ENCODE measurements at regions not wholly inside any gene's neighbourhood (a gene's known extent, or its start where the extent isn't known, plus 50 kb on each side); places are given as distances from the start of the nearest gene placed in this dataset.
"Not testable (repeated sequence)": the region's sequence is repeated elsewhere in the genome, so short reads cannot be mapped to it uniquely, and the experiment has no call there.

DNA sequence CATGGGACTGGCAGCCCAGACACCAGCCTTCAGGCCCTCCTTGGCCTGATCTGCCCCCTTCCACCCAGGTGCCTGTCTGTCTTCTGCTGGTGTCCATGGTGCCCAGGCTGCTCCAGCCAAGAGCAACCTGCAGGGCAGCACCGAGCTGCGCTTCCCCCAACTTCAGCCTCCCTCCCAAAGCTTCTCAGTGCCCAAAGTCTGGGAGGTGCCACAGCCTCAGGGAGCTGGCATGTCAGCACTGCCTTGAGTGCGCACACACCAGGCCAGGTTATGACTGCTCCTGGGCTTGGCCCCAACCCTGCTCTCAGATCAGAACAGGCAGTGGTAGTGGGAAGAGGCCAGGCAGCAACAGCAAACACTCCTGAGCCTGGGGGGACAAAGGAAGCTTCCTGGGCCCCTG lies 304.6 kb upstream of the NRG3 start:
- Histone ChIP-seq H3K27me3 (ENCODE audit: control insufficient read depth in 2 of 2, insufficient read depth in 1 of 2, low read length in 1 of 2) (no peaks in the 10 kb centered on the region), H3K4me1 (ENCODE audit: control insufficient read depth in 2 of 2, insufficient read depth in 2 of 2, low read length in 2 of 2) (no peaks in the 10 kb centered on the region), H3K9me3 (ENCODE audit: control insufficient read depth in 2 of 2, insufficient read depth in 1 of 2, low read length in 1 of 2) (peaks cover 3 to 18% of the 10 kb centered on the region in 2 donors), H3K36me3 (ENCODE audit: control insufficient read depth in 2 of 2, insufficient read depth in 2 of 2, low read length in 1 of 2) (no peaks in the 10 kb centered on the region), H3K4me3 (ENCODE audit: low read length in 2 of 2) (no peak overlapping the region), H3K27ac (ENCODE audit: low read depth in 1 of 2, low read length in 1 of 2) (no peak overlapping the region)
- WGBS: 95% methylated on average over 3 of the region's 3 CpGs
- no peak for DNase-seq (ENCODE audit: low read depth in 6 of 9, low spot score in 9 of 9)

DNA sequence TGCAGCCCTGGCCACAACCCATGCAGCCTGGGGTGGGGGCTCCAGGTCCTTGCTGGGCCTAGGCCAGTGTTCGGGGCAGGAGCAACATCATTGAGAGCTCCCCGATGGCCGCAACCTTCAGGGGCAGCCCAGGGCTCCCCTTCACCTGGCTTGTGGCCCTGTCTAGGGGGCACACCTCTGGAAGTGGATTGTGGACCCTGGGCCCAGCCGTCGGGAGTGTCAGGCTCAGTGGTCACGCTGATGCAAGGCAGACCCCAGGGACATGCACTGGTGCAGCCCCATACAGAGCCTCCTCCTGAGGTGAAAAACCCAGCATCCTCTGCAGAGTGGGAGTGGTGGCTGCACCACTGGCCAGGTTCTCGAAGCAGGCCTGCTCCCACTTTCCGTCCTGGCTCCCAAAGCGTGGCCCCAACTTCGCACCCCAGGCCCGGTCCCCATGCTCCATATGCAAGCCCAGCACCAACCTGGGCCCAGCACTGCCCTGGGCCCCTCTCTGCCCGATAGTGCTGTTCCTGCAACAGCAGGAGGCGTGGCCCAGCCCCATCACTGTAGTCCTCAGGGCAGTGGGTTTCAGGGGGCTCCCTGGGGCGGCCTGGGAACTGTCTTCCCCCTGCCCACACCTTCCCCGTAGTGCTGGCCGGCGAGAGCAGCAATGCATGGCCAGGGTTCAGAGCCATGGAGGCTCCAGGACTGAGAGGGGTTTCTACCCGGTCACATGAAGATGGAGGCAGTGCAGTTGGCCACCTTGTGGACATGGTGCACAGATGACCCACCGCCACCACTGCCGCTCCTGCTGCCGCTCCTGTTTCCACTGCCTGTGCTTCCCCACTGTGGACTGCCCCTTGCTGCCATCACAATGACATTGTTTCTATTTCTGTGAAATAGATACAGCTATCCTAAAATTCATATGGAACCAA lies 303.9 kb upstream of the NRG3 start:
- no peaks in the 10 kb centered on the region for H3K36me3 ChIP-seq (ENCODE audit: control insufficient read depth in 2 of 2, insufficient read depth in 2 of 2, low read length in 1 of 2)
- 94% methylated on average over 21 of the region's 21 CpGs for WGBS
- H3K9me3 ChIP-seq (ENCODE audit: control insufficient read depth in 2 of 2, insufficient read depth in 1 of 2, low read length in 1 of 2): peaks cover 3 to 18% of the 10 kb centered on the region in 2 donors
- no peak for DNase-seq (ENCODE audit: low read depth in 6 of 9, low spot score in 9 of 9)
- no peaks in the 10 kb centered on the region for H3K4me1 ChIP-seq (ENCODE audit: control insufficient read depth in 2 of 2, insufficient read depth in 2 of 2, low read length in 2 of 2)
- H3K4me3 ChIP-seq (ENCODE audit: low read length in 2 of 2): no peak overlapping the region
- H3K27me3 ChIP-seq (ENCODE audit: control insufficient read depth in 2 of 2, insufficient read depth in 1 of 2, low read length in 1 of 2): no peaks in the 10 kb centered on the region
- no peak overlapping the region for H3K27ac ChIP-seq (ENCODE audit: low read depth in 1 of 2, low read length in 1 of 2)

GRCh38 chr10:81575036-81575435 lies 300.0 kb upstream of the NRG3 start:
- WGBS: 73% methylated on average over 3 of the region's 3 CpGs
- Histone ChIP-seq H3K4me3 (ENCODE audit: low read length in 2 of 2) (no peak overlapping the region), H3K4me1 (ENCODE audit: control insufficient read depth in 2 of 2, insufficient read depth in 2 of 2, low read length in 2 of 2) (no peaks in the 10 kb centered on the region), H3K9me3 (ENCODE audit: control insufficient read depth in 2 of 2, insufficient read depth in 1 of 2, low read length in 1 of 2) (peaks cover 3 to 15% of the 10 kb centered on the region in 2 donors), H3K27ac (ENCODE audit: low read depth in 1 of 2, low read length in 1 of 2) (no peak overlapping the region), H3K27me3 (ENCODE audit: control insufficient read depth in 2 of 2, insufficient read depth in 1 of 2, low read length in 1 of 2) (no peaks in the 10 kb centered on the region), H3K36me3 (ENCODE audit: control insufficient read depth in 2 of 2, insufficient read depth in 2 of 2, low read length in 1 of 2) (no peaks in the 10 kb centered on the region)
- no peak for DNase-seq (ENCODE audit: low read depth in 6 of 9, low spot score in 9 of 9)

GRCh38 chr10:81576336-81576735 lies 298.7 kb upstream of the NRG3 start:
- Histone ChIP-seq H3K4me3 (ENCODE audit: low read length in 2 of 2) (no peak overlapping the region), H3K9me3 (ENCODE audit: control insufficient read depth in 2 of 2, insufficient read depth in 1 of 2, low read length in 1 of 2) (peaks cover 0 to 2% of the 10 kb centered on the region in 2 donors), H3K27ac (ENCODE audit: low read depth in 1 of 2, low read length in 1 of 2) (no peak overlapping the region), H3K27me3 (ENCODE audit: control insufficient read depth in 2 of 2, insufficient read depth in 1 of 2, low read length in 1 of 2) (no peaks in the 10 kb centered on the region), H3K36me3 (ENCODE audit: control insufficient read depth in 2 of 2, insufficient read depth in 2 of 2, low read length in 1 of 2) (no peaks in the 10 kb centered on the region), H3K4me1 (ENCODE audit: control insufficient read depth in 2 of 2, insufficient read depth in 2 of 2, low read length in 2 of 2) (no peaks in the 10 kb centered on the region)
- 96% methylated on average over 2 of the region's 2 CpGs for WGBS
- DNase-seq (ENCODE audit: low read depth in 6 of 9, low spot score in 9 of 9): no peak

- Histone ChIP-seq H3K4me1 (ENCODE audit: control insufficient read depth in 2 of 2, insufficient read depth in 2 of 2, low read length in 2 of 2) (no peaks in the 10 kb centered on the region), H3K27me3 (ENCODE audit: control insufficient read depth in 2 of 2, insufficient read depth in 1 of 2, low read length in 1 of 2) (no peaks in the 10 kb centered on the region), H3K9me3 (ENCODE audit: control insufficient read depth in 2 of 2, insufficient read depth in 1 of 2, low read length in 1 of 2) (no peaks in the 10 kb centered on the region), H3K27ac (ENCODE audit: low read depth in 1 of 2, low read length in 1 of 2) (no peak overlapping the region), H3K36me3 (ENCODE audit: control insufficient read depth in 2 of 2, insufficient read depth in 2 of 2, low read length in 1 of 2) (no peaks in the 10 kb centered on the region), H3K4me3 (ENCODE audit: low read length in 2 of 2) (no peak overlapping the region)
- 98% methylated on average over 1 of the region's 1 CpG for WGBS
- DNase-seq (ENCODE audit: low read depth in 6 of 9, low spot score in 9 of 9): no peak
These were observed 280.0 kb upstream of the NRG3 start for GRCh38 chr10:81594991-81595390.

DNA sequence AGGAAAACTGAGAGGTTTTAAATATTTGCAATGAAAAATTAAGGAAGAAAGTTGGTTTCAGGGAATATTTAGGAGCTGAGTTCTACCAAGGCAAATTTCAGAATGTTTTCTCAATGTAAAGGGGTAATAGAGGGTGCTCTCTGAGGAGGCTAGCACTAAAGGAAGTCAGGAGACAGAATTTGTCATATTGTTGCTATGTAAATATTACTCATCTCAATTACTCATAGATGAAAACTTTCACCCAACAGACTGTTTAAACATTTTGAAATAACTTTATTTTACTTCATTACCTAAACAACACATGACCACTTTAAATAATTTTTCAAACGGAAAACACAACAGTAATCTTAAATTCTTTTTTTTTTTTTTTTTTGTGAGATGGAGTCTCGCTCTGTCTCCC lies 274.8 kb upstream of the NRG3 start:
- no peak for DNase-seq (ENCODE audit: low read depth in 6 of 9, low spot score in 9 of 9)
- no peaks in the 10 kb centered on the region for H3K27me3 ChIP-seq (ENCODE audit: control insufficient read depth in 2 of 2, insufficient read depth in 1 of 2, low read length in 1 of 2)
- H3K4me3 ChIP-seq (ENCODE audit: low read length in 2 of 2): no peak overlapping the region
- WGBS: 96% methylated on average over 2 of the region's 2 CpGs
- H3K9me3 ChIP-seq (ENCODE audit: control insufficient read depth in 2 of 2, insufficient read depth in 1 of 2, low read length in 1 of 2): no peaks in the 10 kb centered on the region
- no peaks in the 10 kb centered on the region for H3K4me1 ChIP-seq (ENCODE audit: control insufficient read depth in 2 of 2, insufficient read depth in 2 of 2, low read length in 2 of 2)
- H3K36me3 ChIP-seq (ENCODE audit: control insufficient read depth in 2 of 2, insufficient read depth in 2 of 2, low read length in 1 of 2): no peaks in the 10 kb centered on the region
- no peak overlapping the region for H3K27ac ChIP-seq (ENCODE audit: low read depth in 1 of 2, low read length in 1 of 2)

- Histone ChIP-seq H3K27ac (ENCODE audit: low read depth in 1 of 2, low read length in 1 of 2) (no peak overlapping the region), H3K9me3 (ENCODE audit: control insufficient read depth in 2 of 2, insufficient read depth in 1 of 2, low read length in 1 of 2) (no peaks in the 10 kb centered on the region), H3K4me1 (ENCODE audit: control insufficient read depth in 2 of 2, insufficient read depth in 2 of 2, low read length in 2 of 2) (no peaks in the 10 kb centered on the region), H3K27me3 (ENCODE audit: control insufficient read depth in 2 of 2, insufficient read depth in 1 of 2, low read length in 1 of 2) (no peaks in the 10 kb centered on the region), H3K4me3 (ENCODE audit: low read length in 2 of 2) (no peak overlapping the region), H3K36me3 (ENCODE audit: control insufficient read depth in 2 of 2, insufficient read depth in 2 of 2, low read length in 1 of 2) (no peaks in the 10 kb centered on the region)
- WGBS: 91% methylated on average over 4 of the region's 4 CpGs
- DNase-seq (ENCODE audit: low read depth in 6 of 9, low spot score in 9 of 9): no peak
These were observed 271.8 kb upstream of the NRG3 start for GRCh38 chr10:81603106-81603620.

GRCh38 chr10:81644485-81644884 lies 230.5 kb upstream of the NRG3 start:
- not testable (repeated sequence) for DNase-seq (ENCODE audit: low read depth in 6 of 9, low spot score in 9 of 9); H3K9me3 ChIP-seq (ENCODE audit: control insufficient read depth in 2 of 2, insufficient read depth in 1 of 2, low read length in 1 of 2); H3K4me3 ChIP-seq (ENCODE audit: low read length in 2 of 2); H3K36me3 ChIP-seq (ENCODE audit: control insufficient read depth in 2 of 2, insufficient read depth in 2 of 2, low read length in 1 of 2); H3K27me3 ChIP-seq (ENCODE audit: control insufficient read depth in 2 of 2, insufficient read depth in 1 of 2, low read length in 1 of 2); H3K27ac ChIP-seq (ENCODE audit: low read depth in 1 of 2, low read length in 1 of 2); H3K4me1 ChIP-seq (ENCODE audit: control insufficient read depth in 2 of 2, insufficient read depth in 2 of 2, low read length in 2 of 2)
- WGBS: 92% methylated on average over 7 of the region's 7 CpGs

DNA sequence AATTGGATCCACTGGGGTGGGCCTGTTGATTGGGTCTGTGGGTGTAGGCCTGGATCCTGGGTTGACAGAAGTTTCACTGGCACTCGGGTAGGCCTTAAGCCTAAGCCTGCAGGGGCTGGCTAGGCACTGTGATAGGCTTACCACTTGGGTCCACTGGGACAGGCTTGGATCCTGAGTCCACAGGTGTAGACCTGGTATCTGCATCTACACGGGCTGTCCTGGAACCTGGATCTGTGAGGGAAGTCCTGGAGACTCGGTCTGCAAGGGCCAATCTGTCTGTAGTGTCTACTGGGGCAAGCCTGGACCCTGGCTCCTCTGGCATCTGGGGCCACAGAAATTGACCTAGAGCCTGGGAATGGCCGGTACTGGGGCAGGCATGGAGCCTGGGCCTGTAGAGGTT lies 219.0 kb upstream of the NRG3 start:
- Histone ChIP-seq H3K27ac (ENCODE audit: low read depth in 1 of 2, low read length in 1 of 2) (no peak overlapping the region), H3K9me3 (ENCODE audit: control insufficient read depth in 2 of 2, insufficient read depth in 1 of 2, low read length in 1 of 2) (peaks cover 1 to 13% of the 10 kb centered on the region in 2 donors), H3K4me1 (ENCODE audit: control insufficient read depth in 2 of 2, insufficient read depth in 2 of 2, low read length in 2 of 2) (no peaks in the 10 kb centered on the region), H3K4me3 (ENCODE audit: low read length in 2 of 2) (no peak overlapping the region), H3K36me3 (ENCODE audit: control insufficient read depth in 2 of 2, insufficient read depth in 2 of 2, low read length in 1 of 2) (no peaks in the 10 kb centered on the region), H3K27me3 (ENCODE audit: control insufficient read depth in 2 of 2, insufficient read depth in 1 of 2, low read length in 1 of 2) (no peaks in the 10 kb centered on the region)
- no peak for DNase-seq (ENCODE audit: low read depth in 6 of 9, low spot score in 9 of 9)
- WGBS: 85% methylated on average over 4 of the region's 4 CpGs
